ENCODE measurements at regions not wholly inside any gene's neighbourhood (a gene's known extent, or its start where the extent isn't known, plus 50 kb on each side); places are given as distances from the start of the nearest gene placed in this dataset.

GRCh38 chr6:91659891-91660290 is 1073.0 kb upstream of the MAP3K7 start:
- no peak overlapping the region for H3K9ac ChIP-seq (ENCODE audit: low read length)
- no peak overlapping the region for H3K4me2 ChIP-seq (ENCODE audit: low read length)
- H4K20me1 ChIP-seq (ENCODE audit: insufficient read depth) = no peaks in the 10 kb centered on the region
- no peaks in the 10 kb centered on the region for H3K9me2 ChIP-seq (ENCODE audit: insufficient read depth, low read length)
- no peaks in the 10 kb centered on the region for H3K79me2 ChIP-seq (replicated peaks; ENCODE audit: insufficient read depth, low read length)
- TF ChIP-seq POLR2AphosphoS5 (IDR thresholded peaks at IDR 0.05) = no peak
- TF ChIP-seq RAD21 (conservative IDR thresholded peaks at IDR 0.05) = no peak
- no peak for TF ChIP-seq EP300 (conservative IDR thresholded peaks at IDR 0.05; ENCODE audit: poor library complexity, severe bottlenecking)
- no peak for TF ChIP-seq TAF1 (IDR thresholded peaks at IDR 0.05; ENCODE audit: low read depth)
- no peak for TF ChIP-seq MXI1 (conservative IDR thresholded peaks at IDR 0.05; ENCODE audit: poor library complexity, severe bottlenecking)
- no peak for TF ChIP-seq CTCF (IDR thresholded peaks at IDR 0.05; ENCODE audit: poor library complexity, severe bottlenecking)
- no peak for TF ChIP-seq SMC3 (conservative IDR thresholded peaks at IDR 0.05; ENCODE audit: poor library complexity)
- TF ChIP-seq EZH2 (IDR thresholded peaks at IDR 0.05; ENCODE audit: borderline replicate concordance, insufficient read depth, low read length, poor library complexity, severe bottlenecking) = no peak
- TF ChIP-seq, protein P1, sequence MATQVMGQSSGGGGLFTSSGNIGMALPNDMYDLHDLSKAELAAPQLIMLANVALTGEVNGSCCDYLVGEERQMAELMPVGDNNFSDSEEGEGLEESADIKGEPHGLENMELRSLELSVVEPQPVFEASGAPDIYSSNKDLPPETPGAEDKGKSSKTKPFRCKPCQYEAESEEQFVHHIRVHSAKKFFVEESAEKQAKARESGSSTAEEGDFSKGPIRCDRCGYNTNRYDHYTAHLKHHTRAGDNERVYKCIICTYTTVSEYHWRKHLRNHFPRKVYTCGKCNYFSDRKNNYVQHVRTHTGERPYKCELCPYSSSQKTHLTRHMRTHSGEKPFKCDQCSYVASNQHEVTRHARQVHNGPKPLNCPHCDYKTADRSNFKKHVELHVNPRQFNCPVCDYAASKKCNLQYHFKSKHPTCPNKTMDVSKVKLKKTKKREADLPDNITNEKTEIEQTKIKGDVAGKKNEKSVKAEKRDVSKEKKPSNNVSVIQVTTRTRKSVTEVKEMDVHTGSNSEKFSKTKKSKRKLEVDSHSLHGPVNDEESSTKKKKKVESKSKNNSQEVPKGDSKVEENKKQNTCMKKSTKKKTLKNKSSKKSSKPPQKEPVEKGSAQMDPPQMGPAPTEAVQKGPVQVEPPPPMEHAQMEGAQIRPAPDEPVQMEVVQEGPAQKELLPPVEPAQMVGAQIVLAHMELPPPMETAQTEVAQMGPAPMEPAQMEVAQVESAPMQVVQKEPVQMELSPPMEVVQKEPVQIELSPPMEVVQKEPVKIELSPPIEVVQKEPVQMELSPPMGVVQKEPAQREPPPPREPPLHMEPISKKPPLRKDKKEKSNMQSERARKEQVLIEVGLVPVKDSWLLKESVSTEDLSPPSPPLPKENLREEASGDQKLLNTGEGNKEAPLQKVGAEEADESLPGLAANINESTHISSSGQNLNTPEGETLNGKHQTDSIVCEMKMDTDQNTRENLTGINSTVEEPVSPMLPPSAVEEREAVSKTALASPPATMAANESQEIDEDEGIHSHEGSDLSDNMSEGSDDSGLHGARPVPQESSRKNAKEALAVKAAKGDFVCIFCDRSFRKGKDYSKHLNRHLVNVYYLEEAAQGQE (IDR thresholded peaks at IDR 0.05; ENCODE audit: borderline replicate concordance) = no peak
- H2AFZ ChIP-seq (ENCODE audit: low read depth, low read length) = no peak overlapping the region
- H3F3A ChIP-seq (ENCODE audit: insufficient read depth, low read length, poor library complexity, severe bottlenecking) = peaks cover 9% of the 10 kb centered on the region
- H3K27ac ChIP-seq (ENCODE audit: low read length) = no peak overlapping the region
- H3K36me3 ChIP-seq (ENCODE audit: insufficient read depth, low read length) = no peaks in the 10 kb centered on the region
- no peaks in the 10 kb centered on the region for H3K9me3 ChIP-seq (ENCODE audit: low read length)
- no peaks in the 10 kb centered on the region for H3K27me3 ChIP-seq (ENCODE audit: insufficient read depth, low read depth, low read length)
- H3K4me3 ChIP-seq (ENCODE audit: low read length) = no peak overlapping the region

GRCh38 chr6:91654793-91655192 is 1067.9 kb upstream of the MAP3K7 start:
- H3K4me3 ChIP-seq (ENCODE audit: low read length) = peak overlapping the region; percentile 48
- H3K9me2 ChIP-seq (ENCODE audit: insufficient read depth, low read length) = no peaks in the 10 kb centered on the region
- H2AFZ ChIP-seq (ENCODE audit: low read depth, low read length) = peak overlapping the region; percentile 12
- H3F3A ChIP-seq (ENCODE audit: insufficient read depth, low read length, poor library complexity, severe bottlenecking) = peaks cover 14% of the 10 kb centered on the region
- H3K9ac ChIP-seq (ENCODE audit: low read length) = peak overlapping the region; percentile 58
- peak overlapping the region; percentile 93 for H3K27ac ChIP-seq (ENCODE audit: low read length)
- H3K36me3 ChIP-seq (ENCODE audit: insufficient read depth, low read length) = no peaks in the 10 kb centered on the region
- TF ChIP-seq POLR2AphosphoS5 (IDR thresholded peaks at IDR 0.05) = no peak
- TF ChIP-seq CTCF (IDR thresholded peaks at IDR 0.05; ENCODE audit: poor library complexity, severe bottlenecking) = no peak
- no peak for TF ChIP-seq SMC3 (conservative IDR thresholded peaks at IDR 0.05; ENCODE audit: poor library complexity)
- TF ChIP-seq, protein P1 (IDR thresholded peaks at IDR 0.05; ENCODE audit: borderline replicate concordance) = peak; percentile 79
- no peak for TF ChIP-seq EP300 (conservative IDR thresholded peaks at IDR 0.05; ENCODE audit: poor library complexity, severe bottlenecking)
- no peak for TF ChIP-seq MXI1 (conservative IDR thresholded peaks at IDR 0.05; ENCODE audit: poor library complexity, severe bottlenecking)
- TF ChIP-seq TAF1 (IDR thresholded peaks at IDR 0.05; ENCODE audit: low read depth) = no peak
- TF ChIP-seq RAD21 (conservative IDR thresholded peaks at IDR 0.05) = no peak
- no peaks in the 10 kb centered on the region for H3K9me3 ChIP-seq (ENCODE audit: low read length)
- H3K4me2 ChIP-seq (ENCODE audit: low read length) = peak overlapping the region; percentile 32
- H4K20me1 ChIP-seq (ENCODE audit: insufficient read depth) = no peaks in the 10 kb centered on the region
- no peaks in the 10 kb centered on the region for H3K27me3 ChIP-seq (ENCODE audit: insufficient read depth, low read depth, low read length)
- no peaks in the 10 kb centered on the region for H3K79me2 ChIP-seq (replicated peaks; ENCODE audit: insufficient read depth, low read length)
